Thoracic aorta (tissue), 2 donors: ENCODE measurements at regions not wholly inside any gene's neighbourhood (a gene's known extent, or its start where the extent isn't known, plus 50 kb on each side); places are given as distances from the start of the nearest gene placed in this dataset.

ENCODE experiments used
- ATAC-seq: fragments of 150-250 bp; one replicate; pipeline ENCODE4 v1.8.0; 2017; ENCODE audit warnings: low read depth; ENCODE audit not compliant: insufficient number of reproducible peaks, low FRiP score
- DNase-seq: peaks from one replicate; pipeline ENCODE4 v3.0.0-alpha.2; 2020; ENCODE audit warnings: low spot score
- H3K27ac ChIP-seq, 2 donors: fragments of 200-600 bp; sonication (generic); 1 replicate in 1 of 2; 2 replicates in 1 of 2; pipeline ENCODE4 v1.5.1; 2016; ENCODE audit warnings: mild to moderate bottlenecking in 2 of 2, moderate library complexity in 2 of 2
- H3K27me3 ChIP-seq: fragments of 200-600 bp; sonication (generic); replicated peaks from 2 replicates; pipeline ENCODE4 v1.6.0; 2016; ENCODE audit warnings: mild to moderate bottlenecking; ENCODE audit not compliant: insufficient read depth
- H3K36me3 ChIP-seq: fragments of 200-600 bp; sonication (generic); one replicate; pipeline ENCODE4 v1.5.1; 2016
- H3K4me1 ChIP-seq, 2 donors: fragments of 200-600 bp; sonication (generic); 1 replicate in 1 of 2; 2 replicates in 1 of 2; pipeline versions ENCODE4 v1.5.1 to v1.6.0; 2016; ENCODE audit warnings: low read depth in 2 of 2, mild to moderate bottlenecking in 1 of 2; ENCODE audit not compliant: control insufficient read depth in 1 of 2
- H3K4me3 ChIP-seq: fragments of 200-600 bp; sonication (generic); 2 replicates; pipeline ENCODE4 v1.5.1; 2016; ENCODE audit warnings: mild to moderate bottlenecking
- H3K9me3 ChIP-seq: fragments of 200-600 bp; sonication (generic); 2 replicates; pipeline ENCODE4 v1.5.1; 2016
- CTCF ChIP-seq: fragments of 200-600 bp; sonication (generic); IDR thresholded peaks from one replicate; pipeline ENCODE4 v1.5.1; 2019; ENCODE audit warnings: antibody characterized with exemption

- DNase-seq (no peak), ATAC-seq (no peak)
- Histone ChIP-seq H3K27ac (no peak overlapping the region), H3K27me3 (no peaks in the 10 kb centered on the region), H3K4me3 (no peak overlapping the region), H3K36me3 (no peaks in the 10 kb centered on the region), H3K9me3 (no peaks in the 10 kb centered on the region), H3K4me1 (no peaks in the 10 kb centered on the region)
- TF ChIP-seq CTCF = no peak
Observed at GRCh38 chr2:134086594-134087219, 167.2 kb upstream of the MGAT5 start.

GRCh38 chr2:134087371-134087921 lies 166.4 kb upstream of the MGAT5 start:
- no peak overlapping the region for H3K4me3 ChIP-seq
- no peak for ATAC-seq
- no peak for DNase-seq
- H3K36me3 ChIP-seq = no peaks in the 10 kb centered on the region
- no peak for TF ChIP-seq CTCF
- no peaks in the 10 kb centered on the region for H3K4me1 ChIP-seq
- no peaks in the 10 kb centered on the region for H3K9me3 ChIP-seq
- no peaks in the 10 kb centered on the region for H3K27me3 ChIP-seq
- no peak overlapping the region for H3K27ac ChIP-seq

- TF ChIP-seq CTCF = no peak
- no peak overlapping the region for H3K4me3 ChIP-seq
- DNase-seq = no peak
- no peak overlapping the region for H3K27ac ChIP-seq
- H3K9me3 ChIP-seq = no peaks in the 10 kb centered on the region
- no peaks in the 10 kb centered on the region for H3K36me3 ChIP-seq
- H3K27me3 ChIP-seq = no peaks in the 10 kb centered on the region
- ATAC-seq = no peak
- no peaks in the 10 kb centered on the region for H3K4me1 ChIP-seq
Observed at GRCh38 chr2:134089454-134089853, 164.4 kb upstream of the MGAT5 start.

DNA sequence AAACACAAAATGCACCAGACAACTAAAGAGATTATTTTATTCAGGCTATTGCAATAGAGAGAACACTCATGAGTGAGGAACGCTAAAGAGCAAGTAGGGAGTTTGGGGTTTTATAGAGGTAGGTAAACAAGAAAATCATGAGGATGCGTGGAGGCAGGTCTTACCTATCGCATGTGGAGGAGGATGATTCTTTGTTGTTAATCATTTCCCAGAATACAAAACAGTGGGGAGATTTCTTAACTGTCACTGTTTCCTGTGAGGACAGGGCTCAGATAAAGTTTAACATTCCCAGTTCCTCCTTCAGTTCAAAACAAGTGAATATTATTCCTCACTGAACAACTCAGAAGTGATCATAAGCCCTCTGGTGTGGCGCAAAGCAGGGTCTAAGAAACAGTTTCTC lies 156.1 kb upstream of the MGAT5 start:
- Histone ChIP-seq H3K4me3 (no peak overlapping the region), H3K36me3 (no peaks in the 10 kb centered on the region), H3K9me3 (no peaks in the 10 kb centered on the region), H3K27me3 (no peaks in the 10 kb centered on the region), H3K4me1 (no peaks in the 10 kb centered on the region), H3K27ac (no peak overlapping the region)
- DNase-seq (no peak), ATAC-seq (no peak)
- no peak for TF ChIP-seq CTCF

- Histone ChIP-seq H3K27me3 (no peaks in the 10 kb centered on the region), H3K9me3 (no peaks in the 10 kb centered on the region), H3K4me3 (no peak overlapping the region), H3K4me1 (no peaks in the 10 kb centered on the region), H3K36me3 (no peaks in the 10 kb centered on the region), H3K27ac (no peak overlapping the region)
- DNase-seq = no peak
- ATAC-seq = no peak
- TF ChIP-seq CTCF = no peak
Observed at GRCh38 chr2:134098321-134098720, 155.6 kb upstream of the MGAT5 start.
